Stomach (tissue), 4 donors: ENCODE measurements at regions not wholly inside any gene's neighbourhood (a gene's known extent, or its start where the extent isn't known, plus 50 kb on each side); places are given as distances from the start of the nearest gene placed in this dataset.

Source experiments
- CTCF ChIP-seq, 7 experiments: fragments of 450-650 bp in 4 of 7; fragments of 200-600 bp in 3 of 7; sonication (generic) in 3 of 7; IDR thresholded peaks; one replicate each; pipeline ENCODE4 v1.5.1; 2016 to 2019; ENCODE audit warnings: antibody characterized with exemption in 7 of 7, control low read depth in 2 of 7, mild to moderate bottlenecking in 1 of 7
- EP300 ChIP-seq: sonication (generic); formaldehyde crosslinking; IDR thresholded peaks from one replicate; pipeline ENCODE4 v1.6.1; 2017; ENCODE audit warnings: antibody characterized with exemption
- POLR2A ChIP-seq, 4 donors: fragments of 450-650 bp; IDR thresholded peaks; one replicate each; pipeline ENCODE4 v1.6.1; 2016; ENCODE audit warnings: antibody characterized with exemption in 4 of 4, control low read depth in 2 of 4, mild to moderate bottlenecking in 1 of 4, moderate library complexity in 1 of 4
- POLR2AphosphoS5 ChIP-seq, 3 donors: sonication (generic); formaldehyde crosslinking; IDR thresholded peaks; one replicate each; pipeline ENCODE4 v1.6.1; 2016; ENCODE audit warnings: antibody characterized with exemption in 3 of 3

GRCh38 chrX:489820-490219 lies 103.1 kb upstream of the PPP2R3B start:
- TF ChIP-seq CTCF (IDR thresholded peaks at IDR 0.05) (no peak), POLR2AphosphoS5 (IDR thresholded peaks at IDR 0.05) (no peak), POLR2A (IDR thresholded peaks at IDR 0.05) (no peak), EP300 (no peak)
